TTC549 (cell line): ENCODE measurements at regions not wholly inside any gene's neighbourhood (a gene's known extent, or its start where the extent isn't known, plus 50 kb on each side); places are given as distances from the start of the nearest gene placed in this dataset.
"Not testable (repeated sequence)": the region's sequence is repeated elsewhere in the genome, so short reads cannot be mapped to it uniquely, and the experiment has no call there.

Source experiments
- FAIRE-seq: peaks from 2 replicates; lab custom pipeline; 2012; peaks lifted over from hg19 to GRCh38; lab: Jason Lieb, UNC

GRCh38 chr5:85549229-85549628, 1068.5 kb upstream of the COX7C start:
- FAIRE-seq: no peak

- no peak for FAIRE-seq
These were observed 1067.7 kb upstream of the COX7C start for GRCh38 chr5:85549836-85550599.

GRCh38 chr5:85556464-85556863, 1061.3 kb upstream of the COX7C start:
- no peak for FAIRE-seq

- no peak for FAIRE-seq
These were observed 1041.1 kb upstream of the COX7C start for GRCh38 chr5:85576666-85577065.

GRCh38 chr5:85587806-85588205, 1029.9 kb upstream of the COX7C start:
- FAIRE-seq: not testable (repeated sequence)

GRCh38 chr5:85588268-85588667, 1029.5 kb upstream of the COX7C start:
- FAIRE-seq: not testable (repeated sequence)

GRCh38 chr5:85590764-85591163, 1027.0 kb upstream of the COX7C start:
- no peak for FAIRE-seq

- no peak for FAIRE-seq
These were observed 1026.4 kb upstream of the COX7C start for GRCh38 chr5:85591311-85591710.

GRCh38 chr5:85602843-85603242, 1014.9 kb upstream of the COX7C start:
- no peak for FAIRE-seq

GRCh38 chr5:85604378-85604777, 1013.4 kb upstream of the COX7C start:
- FAIRE-seq: no peak

- FAIRE-seq: no peak
These were observed 1013.0 kb upstream of the COX7C start for GRCh38 chr5:85604786-85605185.

- FAIRE-seq: no peak
These were observed 1012.4 kb upstream of the COX7C start for GRCh38 chr5:85605381-85605780.

GRCh38 chr5:85614489-85614888, 1003.3 kb upstream of the COX7C start:
- no peak for FAIRE-seq

GRCh38 chr5:85621668-85622067, 996.1 kb upstream of the COX7C start:
- no peak for FAIRE-seq

- FAIRE-seq: no peak
These were observed 989.6 kb upstream of the COX7C start for GRCh38 chr5:85628153-85628552.

- FAIRE-seq: not testable (repeated sequence)
These were observed 979.1 kb upstream of the COX7C start for GRCh38 chr5:85638495-85639125.

GRCh38 chr5:85646036-85646435, 971.7 kb upstream of the COX7C start:
- no peak for FAIRE-seq

- no peak for FAIRE-seq
These were observed 971.1 kb upstream of the COX7C start for GRCh38 chr5:85646641-85647040.

- FAIRE-seq: no peak
These were observed 970.2 kb upstream of the COX7C start for GRCh38 chr5:85647349-85648127.

- no peak for FAIRE-seq
These were observed 969.2 kb upstream of the COX7C start for GRCh38 chr5:85648495-85648894.

GRCh38 chr5:85651731-85652130, 966.0 kb upstream of the COX7C start:
- FAIRE-seq: no peak

GRCh38 chr5:85654144-85654543, 963.6 kb upstream of the COX7C start:
- not testable (repeated sequence) for FAIRE-seq

- no peak for FAIRE-seq
These were observed 961.7 kb upstream of the COX7C start for GRCh38 chr5:85656050-85656449.
